ENCODE measurements at regions not wholly inside any gene's neighbourhood (a gene's known extent, or its start where the extent isn't known, plus 50 kb on each side); places are given as distances from the start of the nearest gene placed in this dataset.

- no peaks in the 10 kb centered on the region for H3K9me3 ChIP-seq
- no peaks in the 10 kb centered on the region for H3K4me1 ChIP-seq (ENCODE audit: insufficient read depth)
- H3K4me3 ChIP-seq = no peak overlapping the region
- no peaks in the 10 kb centered on the region for H3K27me3 ChIP-seq
- no peaks in the 10 kb centered on the region for H3K36me3 ChIP-seq
- intact Hi-C loops (cut with DNase I) = no loop called here
- DNase-seq = no peak
- no peak for TF ChIP-seq CTCF (IDR thresholded peaks at IDR 0.05)
- no peak for TF ChIP-seq EP300 (IDR thresholded peaks at IDR 0.05)
- no peak for TF ChIP-seq POLR2A (IDR thresholded peaks at IDR 0.05)
- no peak overlapping the region for H3K27ac ChIP-seq
- WGBS, 3 donors = 84 to 94% (median 89%) methylated on average over 1 of the region's 1 CpG
Observed at GRCh38 chr1:104718752-104719151, 969.1 kb downstream of the AMY1C start.

GRCh38 chr1:104720741-104721140 lies 971.0 kb downstream of the AMY1C start:
- no peak for DNase-seq
- Histone ChIP-seq H3K27ac (no peak overlapping the region), H3K36me3 (no peaks in the 10 kb centered on the region), H3K27me3 (no peaks in the 10 kb centered on the region), H3K9me3 (no peaks in the 10 kb centered on the region), H3K4me1 (ENCODE audit: insufficient read depth) (no peaks in the 10 kb centered on the region), H3K4me3 (no peak overlapping the region)
- intact Hi-C loops (cut with DNase I) = no loop called here
- 92 to 95% (median 93%) methylated on average over 5 of the region's 5 CpGs for WGBS, 3 donors
- TF ChIP-seq EP300 (IDR thresholded peaks at IDR 0.05) (no peak), CTCF (IDR thresholded peaks at IDR 0.05) (no peak), POLR2A (IDR thresholded peaks at IDR 0.05) (no peak)

- TF ChIP-seq CTCF (IDR thresholded peaks at IDR 0.05) (no peak), POLR2A (IDR thresholded peaks at IDR 0.05) (no peak), EP300 (IDR thresholded peaks at IDR 0.05) (no peak)
Observed at GRCh38 chr1:104726917-104727316, 977.2 kb downstream of the AMY1C start.

GRCh38 chr1:104733866-104734265 lies 984.2 kb downstream of the AMY1C start:
- H3K27me3 ChIP-seq = no peaks in the 10 kb centered on the region
- no peaks in the 10 kb centered on the region for H3K4me1 ChIP-seq (ENCODE audit: insufficient read depth)
- 86 to 98% (median 93%) methylated on average over 1 of the region's 1 CpG for WGBS, 3 donors
- H3K36me3 ChIP-seq = no peaks in the 10 kb centered on the region
- intact Hi-C loops (cut with DNase I) = no loop called here
- TF ChIP-seq EP300 (IDR thresholded peaks at IDR 0.05) (no peak), CTCF (IDR thresholded peaks at IDR 0.05) (no peak), POLR2A (IDR thresholded peaks at IDR 0.05) (no peak)
- no peak for DNase-seq
- no peaks in the 10 kb centered on the region for H3K9me3 ChIP-seq
- no peak overlapping the region for H3K4me3 ChIP-seq
- H3K27ac ChIP-seq = no peak overlapping the region

More at GRCh38 chr1:104726917-104727316, 977.2 kb downstream of the AMY1C start:
- no peak for DNase-seq
- H3K27me3 ChIP-seq = no peaks in the 10 kb centered on the region
- H3K9me3 ChIP-seq = no peaks in the 10 kb centered on the region
- intact Hi-C loops (cut with DNase I) = no loop called here
- no peak overlapping the region for H3K27ac ChIP-seq
- H3K4me1 ChIP-seq (ENCODE audit: insufficient read depth) = no peaks in the 10 kb centered on the region
- H3K4me3 ChIP-seq = no peak overlapping the region
- 68 to 84% (median 75%) methylated on average over 1 of the region's 1 CpG for WGBS, 3 donors
- H3K36me3 ChIP-seq = no peaks in the 10 kb centered on the region

DNA sequence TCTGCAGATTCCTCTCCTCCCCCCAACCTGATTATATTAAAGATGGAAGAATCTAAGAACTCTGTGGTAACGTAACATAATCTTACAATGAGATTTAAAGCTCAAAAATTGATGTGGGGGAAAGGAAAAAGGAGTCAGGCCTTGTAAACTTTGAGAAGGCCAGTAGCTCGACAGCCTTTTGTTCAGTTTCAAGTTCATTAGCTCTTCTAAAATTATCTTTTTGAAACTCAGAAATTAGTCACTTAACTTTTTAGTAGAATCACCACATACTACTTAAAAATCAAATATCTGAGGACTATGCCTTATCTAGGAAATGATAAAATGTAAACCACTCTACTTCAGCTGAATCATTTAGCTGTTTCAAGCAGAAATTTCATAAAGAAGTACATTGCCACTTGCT lies 996.2 kb downstream of the AMY1C start:
- H3K27me3 ChIP-seq = no peaks in the 10 kb centered on the region
- 36 to 62% (median 58%) methylated on average over 2 of the region's 2 CpGs for WGBS, 3 donors
- H3K36me3 ChIP-seq = no peaks in the 10 kb centered on the region
- no peak overlapping the region for H3K27ac ChIP-seq
- no peaks in the 10 kb centered on the region for H3K9me3 ChIP-seq
- intact Hi-C loops (cut with DNase I) = no loop called here
- TF ChIP-seq EP300 (IDR thresholded peaks at IDR 0.05) = no peak
- TF ChIP-seq CTCF (IDR thresholded peaks at IDR 0.05) = no peak
- TF ChIP-seq POLR2A (IDR thresholded peaks at IDR 0.05) = no peak
- no peaks in the 10 kb centered on the region for H3K4me1 ChIP-seq (ENCODE audit: insufficient read depth)
- H3K4me3 ChIP-seq = no peak overlapping the region
- DNase-seq = no peak
